H1 (cell line): ENCODE measurements at regions not wholly inside any gene's neighbourhood (a gene's known extent, or its start where the extent isn't known, plus 50 kb on each side); places are given as distances from the start of the nearest gene placed in this dataset.

Experiments
- CTCF ChIA-PET: fragments of 300-600 bp; sonication (Branson Sonifier 250); formaldehyde crosslinking; loops from one replicate; lab custom pipeline; 2021; ENCODE audit not compliant: partially characterized antibody; lab: Charles Lee
- POLR2A ChIA-PET: fragments of 300-600 bp; sonication (Branson Sonifier 250); formaldehyde crosslinking; loops from one replicate; lab custom pipeline; 2021; ENCODE audit warnings: inconsistent platforms; ENCODE audit not compliant: partially characterized antibody; lab: Charles Lee
- DNase-seq, 2 experiments: peaks; one replicate each; pipeline versions ENCODE4 v3.0.0 to v3.0.0-alpha.2; 2010 to 2022; ENCODE audit warnings: low spot score in 2 of 2, low read depth in 1 of 2, mixed read lengths in 1 of 2
- FAIRE-seq: peaks from 2 replicates; lab custom pipeline; 2011; peaks lifted over from hg19 to GRCh38; lab: Jason Lieb, UNC
- H2AFZ ChIP-seq: 2 replicates; pipeline ENCODE4 v1.8.1; 2012; ENCODE audit warnings: low read length, inconsistent platforms
- H2AK5ac ChIP-seq: 2 replicates; pipeline ENCODE4 v1.6.1; 2013; ENCODE audit warnings: low read depth, low read length
- H2BK120ac ChIP-seq: replicated peaks from 2 replicates; pipeline ENCODE3; 2013; ENCODE audit warnings: low read depth, low read length, inconsistent platforms
- H2BK12ac ChIP-seq: 2 replicates; pipeline ENCODE4 v1.6.1; 2013; ENCODE audit warnings: low read depth, low read length
- H2BK15ac ChIP-seq: 2 replicates; pipeline ENCODE4 v1.6.1; 2013; ENCODE audit warnings: low read length
- H2BK20ac ChIP-seq: 2 replicates; pipeline ENCODE4 v1.6.1; 2013; ENCODE audit warnings: low read length
- H2BK5ac ChIP-seq: 2 replicates; pipeline ENCODE4 v1.6.1; 2013; ENCODE audit warnings: low read depth, low read length
- H3K14ac ChIP-seq: 2 replicates; pipeline ENCODE4 v1.6.1; 2013; ENCODE audit warnings: inconsistent platforms; ENCODE audit not compliant: insufficient read length
- H3K18ac ChIP-seq: 2 replicates; pipeline ENCODE4 v1.6.1; 2013; ENCODE audit warnings: low read length; ENCODE audit errors: extremely low read depth
- H3K23ac ChIP-seq: 2 replicates; pipeline ENCODE4 v1.6.1; 2013; ENCODE audit warnings: inconsistent platforms; ENCODE audit not compliant: insufficient read length
- H3K23me2 ChIP-seq: 2 replicates; pipeline ENCODE4 v1.6.1; 2013; ENCODE audit warnings: low read depth, low read length
- H3K27ac ChIP-seq: 2 replicates; pipeline ENCODE4 v1.6.1; 2011; ENCODE audit warnings: low read depth, low read length, inconsistent platforms
- H3K27me3 ChIP-seq, 4 experiments: replicated peaks in 1 of 4; 1 replicate in 1 of 4; 2 replicates in 3 of 4; pipeline versions ENCODE4 v1.6.1 to v1.8.1; 2011 to 2013; ENCODE audit warnings: low read length in 3 of 4, mild to moderate bottlenecking in 3 of 4, inconsistent platforms in 2 of 4, mixed read lengths in 2 of 4, moderate library complexity in 1 of 4; ENCODE audit not compliant: control insufficient read depth in 3 of 4, insufficient read depth in 3 of 4; ENCODE audit errors: extremely low read depth in 1 of 4
- H3K36me3 ChIP-seq, 4 experiments: 2 replicates each; pipeline versions ENCODE4 v1.6.1 to v1.8.1; 2011 to 2013; ENCODE audit warnings: mild to moderate bottlenecking in 4 of 4, low read length in 3 of 4, moderate library complexity in 2 of 4, control low read depth in 1 of 4, inconsistent platforms in 1 of 4; ENCODE audit not compliant: insufficient read depth in 4 of 4, control insufficient read depth in 2 of 4
- H3K4ac ChIP-seq: replicated peaks from 2 replicates; pipeline ENCODE3; 2013; ENCODE audit warnings: low read length, low read depth, mixed read lengths, inconsistent platforms; ENCODE audit not compliant: insufficient read length
- H3K4me1 ChIP-seq, 4 experiments: replicated peaks in 1 of 4; 1 replicate in 1 of 4; 2 replicates in 3 of 4; pipeline versions ENCODE4 v1.6.1 to v1.8.1; 2011 to 2013; ENCODE audit warnings: low read length in 3 of 4, inconsistent platforms in 2 of 4, mixed read lengths in 1 of 4; ENCODE audit not compliant: insufficient read depth in 4 of 4, control insufficient read depth in 3 of 4
- H3K4me2 ChIP-seq, 2 experiments: 2 replicates each; pipeline versions ENCODE4 v1.6.1 to v1.8.1; 2011 to 2013; ENCODE audit warnings: low read depth in 2 of 2, low read length in 2 of 2, control low read depth in 1 of 2, inconsistent platforms in 1 of 2, mild to moderate bottlenecking in 1 of 2; ENCODE audit not compliant: insufficient read depth in 1 of 2
- H3K4me3 ChIP-seq, 4 experiments: fragments of 200-600, 300-600 bp in 1 of 4; sonication (generic), shearing (Covaris generic), sonication (Bioruptor Twin) in 1 of 4; 2 replicates each; pipeline versions ENCODE4 v1.5.1 to v1.8.1; 2011 to 2016; ENCODE audit warnings: low read length in 4 of 4, low read depth in 3 of 4, control low read depth in 2 of 4, inconsistent platforms in 2 of 4, mild to moderate bottlenecking in 2 of 4, mixed read lengths in 1 of 4, moderate library complexity in 1 of 4; ENCODE audit not compliant: insufficient read depth in 2 of 4; ENCODE audit errors: extremely low read depth in 1 of 4
- H3K56ac ChIP-seq: replicated peaks from 2 replicates; pipeline ENCODE3; 2013; ENCODE audit warnings: low read depth, mild to moderate bottlenecking, mixed read lengths, low read length, inconsistent platforms; ENCODE audit not compliant: insufficient read length
- H3K79me1 ChIP-seq: 2 replicates; pipeline ENCODE4 v1.6.1; 2013; ENCODE audit warnings: low read depth, low read length, control low read depth
- H3K79me2 ChIP-seq, 2 experiments: 2 replicates each; pipeline versions ENCODE4 v1.6.1 to v1.8.1; 2012 to 2013; ENCODE audit warnings: low read length in 2 of 2, mild to moderate bottlenecking in 2 of 2, inconsistent platforms in 1 of 2; ENCODE audit not compliant: insufficient read depth in 2 of 2, control insufficient read depth in 1 of 2
- H3K9ac ChIP-seq, 4 experiments: replicated peaks in 1 of 4; 1 replicate in 1 of 4; 2 replicates in 3 of 4; pipeline versions ENCODE4 v1.6.1 to v1.8.1; 2011 to 2013; ENCODE audit warnings: low read depth in 3 of 4, low read length in 3 of 4, control low read depth in 2 of 4, mild to moderate bottlenecking in 2 of 4, moderate library complexity in 2 of 4, inconsistent platforms in 1 of 4; ENCODE audit errors: extremely low read depth in 1 of 4
- H3K9me3 ChIP-seq, 2 experiments: 2 replicates each; pipeline versions ENCODE4 v1.6.1 to v1.8.1; 2012 to 2013; ENCODE audit warnings: mild to moderate bottlenecking in 2 of 2, moderate library complexity in 2 of 2, control low read depth in 1 of 2, inconsistent platforms in 1 of 2, low read depth in 1 of 2, low read length in 1 of 2, mixed read lengths in 1 of 2; ENCODE audit not compliant: insufficient read depth in 2 of 2
- H4K20me1 ChIP-seq, 2 experiments: replicated peaks in 1 of 2; 2 replicates each; pipeline versions ENCODE3 to v1.8.1; 2011 to 2013; ENCODE audit warnings: inconsistent platforms in 2 of 2, low read length in 2 of 2, mild to moderate bottlenecking in 1 of 2; ENCODE audit not compliant: insufficient read depth in 2 of 2, control insufficient read depth in 1 of 2
- H4K5ac ChIP-seq: 2 replicates; pipeline ENCODE4 v1.6.1; 2013; ENCODE audit warnings: low read length, low read depth, mixed read lengths, inconsistent platforms; ENCODE audit not compliant: insufficient read length
- H4K8ac ChIP-seq: 2 replicates; pipeline ENCODE4 v1.8.0; 2013; ENCODE audit warnings: mild to moderate bottlenecking, moderate library complexity, low read length, inconsistent platforms; ENCODE audit not compliant: insufficient read depth; ENCODE audit errors: extremely low read depth
- H4K91ac ChIP-seq: replicated peaks from 2 replicates; pipeline ENCODE3; 2013; ENCODE audit warnings: low read length, mixed read lengths, inconsistent platforms; ENCODE audit not compliant: insufficient read length
- CEBPB ChIP-seq: IDR thresholded peaks from 2 replicates; pipeline ENCODE4 v1.6.1; 2012; ENCODE audit warnings: low read depth, low read length
- HDAC2 ChIP-seq, 2 experiments: fragments of 300-600 bp in 1 of 2; sonication (generic) in 1 of 2; IDR thresholded peaks; 2 replicates each; pipeline ENCODE4 v1.6.1; 2011 to 2012; ENCODE audit warnings: low read depth in 2 of 2, low read length in 2 of 2, mild to moderate bottlenecking in 2 of 2, moderate library complexity in 2 of 2, borderline replicate concordance in 1 of 2, inconsistent platforms in 1 of 2
- JUND ChIP-seq: IDR thresholded peaks from 2 replicates; pipeline ENCODE4 v1.6.1; 2011; ENCODE audit warnings: mild to moderate bottlenecking, improper control_type of control experiment, low read length
- KDM4A ChIP-seq: IDR thresholded peaks from one replicate; pipeline ENCODE4 v1.7.1; 2012; ENCODE audit warnings: low read depth, mild to moderate bottlenecking, moderate library complexity, low read length, inconsistent platforms; ENCODE audit not compliant: severe bottlenecking
- POU5F1 ChIP-seq: IDR thresholded peaks from 2 replicates; pipeline ENCODE4 v1.6.1; 2011; ENCODE audit warnings: low read depth, mild to moderate bottlenecking, low read length, moderate library complexity
- RFX5 ChIP-seq: IDR thresholded peaks from 2 replicates; pipeline ENCODE4 v1.6.1; 2011; ENCODE audit warnings: low read depth, low read length, improper control_type of control experiment, borderline replicate concordance
- SIN3A ChIP-seq, 2 experiments: IDR thresholded peaks in 1 of 2; conservative IDR thresholded peaks in 1 of 2; 2 replicates each; pipeline ENCODE4 v1.6.1; 2011 to 2012; ENCODE audit warnings: low read length in 2 of 2, improper control_type of control experiment in 1 of 2, low read depth in 1 of 2, mild to moderate bottlenecking in 1 of 2
- SP1 ChIP-seq: IDR thresholded peaks from 2 replicates; pipeline ENCODE4 v1.6.1; 2011; ENCODE audit warnings: low read depth, low read length
- SP4 ChIP-seq: IDR thresholded peaks from 2 replicates; pipeline ENCODE4 v1.6.1; 2012; ENCODE audit warnings: low read length, inconsistent platforms
- YY1 ChIP-seq: IDR thresholded peaks from 2 replicates; pipeline ENCODE4 v1.6.1; 2011; ENCODE audit warnings: low read depth, mild to moderate bottlenecking, low read length
- WGBS, 2 experiments: shearing (Covaris generic) in 1 of 2; methylation state at CpG; one replicate each; pipeline versions ENCODE4 v1.1.6 to v1.1.7; 2013 to 2015; ENCODE audit warnings: low lambda C conversion rate in 2 of 2, mixed read lengths in 2 of 2, inconsistent platforms in 1 of 2, low coverage in 1 of 2, missing lambda C conversion rate in 1 of 2; ENCODE audit not compliant: insufficient replicate concordance in 2 of 2, insufficient coverage in 1 of 2, insufficient read length in 1 of 2; ENCODE audit errors: extremely low coverage in 1 of 2, missing lambda C conversion rate in 1 of 2; 5-methylcytosine and 5-hydroxymethylcytosine counted together
- TF ChIP-seq, protein P1 (sequence below), 3 experiments: IDR thresholded peaks; 1 replicate in 2 of 3; 2 replicates in 1 of 3; pipeline versions ENCODE4 v1.5.1 to v1.6.1; 2011; ENCODE audit warnings: low read length in 3 of 3, mild to moderate bottlenecking in 3 of 3, inconsistent platforms in 2 of 3, low read depth in 1 of 3, moderate library complexity in 1 of 3; ENCODE audit not compliant: insufficient read depth in 1 of 3; ENCODE audit errors: control extremely low read depth in 1 of 3

DNA sequence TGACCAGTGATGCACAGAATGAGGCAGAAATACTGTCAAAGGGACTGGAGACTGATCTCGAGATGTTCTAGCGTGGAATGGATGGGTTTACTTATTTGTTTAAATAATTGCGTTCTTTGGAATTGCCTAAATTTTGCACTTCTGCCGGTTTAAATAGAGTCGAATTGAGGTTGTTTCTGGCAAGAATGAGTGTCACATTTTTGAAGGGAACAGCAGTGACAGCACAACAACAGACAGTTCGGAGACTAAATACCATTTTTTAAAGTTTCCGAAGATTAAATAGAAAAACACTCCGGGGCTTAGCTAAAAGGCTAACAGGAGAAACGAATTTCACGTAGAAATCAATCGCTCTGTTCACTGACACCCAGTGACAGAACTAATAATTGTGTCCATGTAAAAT, 969.2 kb upstream of the RBFOX1 start:
- no peak overlapping the region for H2BK15ac ChIP-seq
- H3K9me3 ChIP-seq, result no peaks in the 10 kb centered on the region
- H3K36me3 ChIP-seq, result no peaks in the 10 kb centered on the region
- H3K4me3 ChIP-seq, result no peak overlapping the region
- peaks cover 3% of the 10 kb centered on the region; the same call in 1 of the 2 replicates for H3K23me2 ChIP-seq
- H3K18ac ChIP-seq, result no peak overlapping the region
- H2BK20ac ChIP-seq, result no peak overlapping the region
- H3K79me2 ChIP-seq, result no peaks in the 10 kb centered on the region
- no peak overlapping the region for H4K8ac ChIP-seq
- no peak overlapping the region for H2BK120ac ChIP-seq
- no peaks in the 10 kb centered on the region for H4K20me1 ChIP-seq
- H3K27me3 ChIP-seq, result no peaks in the 10 kb centered on the region
- no peak overlapping the region for H2BK12ac ChIP-seq
- no peak overlapping the region for H3K4ac ChIP-seq
- H2BK5ac ChIP-seq, result no peak overlapping the region
- H4K91ac ChIP-seq, result no peak overlapping the region
- DNase-seq, result no peak
- H3K4me1 ChIP-seq, result peaks cover 0 to 4% (median 2%) of the 10 kb centered on the region in 4 experiments; a peak in 2 of 7 replicates
- H3K14ac ChIP-seq, result no peak overlapping the region
- CTCF ChIA-PET, result interaction anchor here (0.6 kb wide), 1 partner anchor 761 kb away, joined by 3 read pairs; no protein-coding TSS in a partner anchor
- 89% methylated on average over 11 of the region's 11 CpGs; no CpG with 5 or more reads in 1 of the 2 experiments for WGBS, 2 experiments
- H4K5ac ChIP-seq, result no peak overlapping the region
- no peak for TF ChIP-seq HDAC2 (IDR thresholded peaks at IDR 0.05; ENCODE audit: borderline replicate concordance in 1 of 2, low read depth in 2 of 2, low read length in 2 of 2)
- TF ChIP-seq RFX5, result no peak
- TF ChIP-seq YY1, result no peak
- no peak for TF ChIP-seq SP4
- no peak for TF ChIP-seq POU5F1
- TF ChIP-seq, protein P1, sequence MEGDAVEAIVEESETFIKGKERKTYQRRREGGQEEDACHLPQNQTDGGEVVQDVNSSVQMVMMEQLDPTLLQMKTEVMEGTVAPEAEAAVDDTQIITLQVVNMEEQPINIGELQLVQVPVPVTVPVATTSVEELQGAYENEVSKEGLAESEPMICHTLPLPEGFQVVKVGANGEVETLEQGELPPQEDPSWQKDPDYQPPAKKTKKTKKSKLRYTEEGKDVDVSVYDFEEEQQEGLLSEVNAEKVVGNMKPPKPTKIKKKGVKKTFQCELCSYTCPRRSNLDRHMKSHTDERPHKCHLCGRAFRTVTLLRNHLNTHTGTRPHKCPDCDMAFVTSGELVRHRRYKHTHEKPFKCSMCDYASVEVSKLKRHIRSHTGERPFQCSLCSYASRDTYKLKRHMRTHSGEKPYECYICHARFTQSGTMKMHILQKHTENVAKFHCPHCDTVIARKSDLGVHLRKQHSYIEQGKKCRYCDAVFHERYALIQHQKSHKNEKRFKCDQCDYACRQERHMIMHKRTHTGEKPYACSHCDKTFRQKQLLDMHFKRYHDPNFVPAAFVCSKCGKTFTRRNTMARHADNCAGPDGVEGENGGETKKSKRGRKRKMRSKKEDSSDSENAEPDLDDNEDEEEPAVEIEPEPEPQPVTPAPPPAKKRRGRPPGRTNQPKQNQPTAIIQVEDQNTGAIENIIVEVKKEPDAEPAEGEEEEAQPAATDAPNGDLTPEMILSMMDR (IDR thresholded peaks at IDR 0.05; ENCODE audit: control extremely low read depth in 1 of 3, insufficient read depth in 1 of 3, low read depth in 1 of 3, low read length in 3 of 3), result no peak
- no peak for TF ChIP-seq JUND
- TF ChIP-seq CEBPB, result no peak
- TF ChIP-seq SP1, result no peak
- TF ChIP-seq SIN3A (conservative IDR thresholded peaks at IDR 0.05 in 1 of 2, IDR thresholded peaks at IDR 0.05 in 1 of 2; ENCODE audit: low read depth in 1 of 2, low read length in 2 of 2), result no peak
- TF ChIP-seq KDM4A, result no peak
- TF ChIP-seq, all 59 proteins: peak for 0
- Histone ChIP-seq H3K56ac (no peak overlapping the region), H3K27ac (no peak overlapping the region), H2AFZ (no peak overlapping the region), H2AK5ac (no peak overlapping the region), H3K4me2 (no peak overlapping the region), H3K79me1 (no peaks in the 10 kb centered on the region), H3K23ac (no peak overlapping the region), H3K9ac (no peak overlapping the region)
- POLR2A ChIA-PET, result no interaction called here
- FAIRE-seq, result no peak
